ENCODE measurements at regions not wholly inside any gene's neighbourhood (a gene's known extent, or its start where the extent isn't known, plus 50 kb on each side); places are given as distances from the start of the nearest gene placed in this dataset.
"Not testable (repeated sequence)": the region's sequence is repeated elsewhere in the genome, so short reads cannot be mapped to it uniquely, and the experiment has no call there.

GRCh38 chr20:50449738-50450492 lies 60.3 kb upstream of the PTPN1 start:
- Histone ChIP-seq H3K27me3 (ENCODE audit: low read depth) (no peaks in the 10 kb centered on the region), H3K9me3 (replicated peaks) (no peaks in the 10 kb centered on the region), H3K4me1 (peaks cover 25% of the 10 kb centered on the region), H3K36me3 (no peaks in the 10 kb centered on the region), H3K4me3 (no peak overlapping the region), H3K27ac (replicated peaks) (no peak overlapping the region)
- TF ChIP-seq CTCF (IDR thresholded peaks at IDR 0.05; ENCODE audit: borderline replicate concordance), result no peak
- no peak for DNase-seq
- intact Hi-C loops (cut with micrococcal nuclease), result no loop called here

GRCh38 chr20:50450493-50450826 lies 59.7 kb upstream of the PTPN1 start:
- H3K27me3 ChIP-seq (ENCODE audit: low read depth), result no peaks in the 10 kb centered on the region
- no peak overlapping the region for H3K4me3 ChIP-seq
- no peak for TF ChIP-seq CTCF (IDR thresholded peaks at IDR 0.05; ENCODE audit: borderline replicate concordance)
- H3K4me1 ChIP-seq, result peaks cover 24% of the 10 kb centered on the region
- intact Hi-C loops (cut with micrococcal nuclease), result no loop called here
- H3K36me3 ChIP-seq, result no peaks in the 10 kb centered on the region
- H3K27ac ChIP-seq (replicated peaks), result peak overlapping the region; percentile 67
- no peaks in the 10 kb centered on the region for H3K9me3 ChIP-seq (replicated peaks)
- no peak for DNase-seq

GRCh38 chr20:50450881-50451752 lies 59.1 kb upstream of the PTPN1 start:
- DNase-seq, result no peak
- H3K36me3 ChIP-seq, result no peaks in the 10 kb centered on the region
- H3K4me3 ChIP-seq, result peak overlapping the region; percentile 46
- no peaks in the 10 kb centered on the region for H3K9me3 ChIP-seq (replicated peaks)
- peaks cover 30% of the 10 kb centered on the region for H3K4me1 ChIP-seq
- no peak for TF ChIP-seq CTCF (IDR thresholded peaks at IDR 0.05; ENCODE audit: borderline replicate concordance)
- intact Hi-C loops (cut with micrococcal nuclease), result no loop called here
- H3K27me3 ChIP-seq (ENCODE audit: low read depth), result no peaks in the 10 kb centered on the region
- peak overlapping the region; percentile 67 for H3K27ac ChIP-seq (replicated peaks)

GRCh38 chr20:50451792-50452425 lies 58.3 kb upstream of the PTPN1 start:
- DNase-seq; H3K36me3 ChIP-seq; H3K27me3 ChIP-seq (ENCODE audit: low read depth); H3K9me3 ChIP-seq (replicated peaks); intact Hi-C loops (cut with micrococcal nuclease): not testable (repeated sequence)
- H3K4me3 ChIP-seq, result peak overlapping the region; percentile 46
- peak overlapping the region; percentile 67 for H3K27ac ChIP-seq (replicated peaks)
- H3K4me1 ChIP-seq, result peaks cover 35% of the 10 kb centered on the region

GRCh38 chr20:50453533-50454244 lies 56.5 kb upstream of the PTPN1 start:
- no peak overlapping the region for H3K27ac ChIP-seq (replicated peaks)
- intact Hi-C loops (cut with micrococcal nuclease), result no loop called here
- H3K9me3 ChIP-seq (replicated peaks), result no peaks in the 10 kb centered on the region
- no peak for TF ChIP-seq CTCF (IDR thresholded peaks at IDR 0.05; ENCODE audit: borderline replicate concordance)
- H3K27me3 ChIP-seq (ENCODE audit: low read depth), result no peaks in the 10 kb centered on the region
- no peak overlapping the region for H3K4me3 ChIP-seq
- DNase-seq, result no peak
- no peaks in the 10 kb centered on the region for H3K36me3 ChIP-seq
- H3K4me1 ChIP-seq, result peaks cover 35% of the 10 kb centered on the region

GRCh38 chr20:50455245-50455644 lies 54.9 kb upstream of the PTPN1 start:
- H3K4me3 ChIP-seq; intact Hi-C loops (cut with micrococcal nuclease); DNase-seq; H3K27me3 ChIP-seq (ENCODE audit: low read depth); H3K36me3 ChIP-seq; H3K9me3 ChIP-seq (replicated peaks): not testable (repeated sequence)
- H3K27ac ChIP-seq (replicated peaks), result peak overlapping the region; percentile 58
- H3K4me1 ChIP-seq, result peaks cover 29% of the 10 kb centered on the region

All from left ventricle myocardium inferior (tissue), 1 donor.